Adrenal gland (tissue), 9 donors: ENCODE measurements at regions not wholly inside any gene's neighbourhood (a gene's known extent, or its start where the extent isn't known, plus 50 kb on each side); places are given as distances from the start of the nearest gene placed in this dataset.

Experiments used
- DNase-seq, 7 donors: peaks; one replicate each; pipeline ENCODE4 v3.0.0-alpha.2; 2019 to 2020
- H3K27ac ChIP-seq, 5 donors: fragments of 200-600 bp; sonication (generic) in 4 of 5; 1 replicate in 3 of 5; 2 replicates in 2 of 5; pipeline versions ENCODE4 v1.5.1 to v1.8.0; 2016 to 2020; ENCODE audit warnings: mild to moderate bottlenecking in 1 of 5
- H3K27me3 ChIP-seq: fragments of 200-600 bp; 2 replicates; pipeline ENCODE4 v1.8.0; 2021
- H3K36me3 ChIP-seq, 2 donors: fragments of 200-600 bp; replicated peaks in 1 of 2; 1 replicate in 1 of 2; 2 replicates in 1 of 2; pipeline versions ENCODE4 v1.5.1 to v1.8.0; 2018 to 2022
- H3K4me1 ChIP-seq, 2 donors: fragments of 200-600 bp; replicated peaks in 1 of 2; 1 replicate in 1 of 2; 2 replicates in 1 of 2; pipeline versions ENCODE4 v1.5.1 to v1.8.0; 2018 to 2021
- H3K4me3 ChIP-seq, 4 donors: fragments of 200-600 bp; sonication (generic) in 3 of 4; one replicate each; pipeline ENCODE4 v1.5.1; 2016 to 2018
- H3K9me3 ChIP-seq, 3 donors: fragments of 200-600 bp; sonication (generic) in 1 of 3; replicated peaks in 1 of 3; 1 replicate in 2 of 3; 2 replicates in 1 of 3; pipeline versions ENCODE4 v1.5.1 to v1.8.0; 2016 to 2021
- CTCF ChIP-seq, 6 experiments: fragments of 450-650 bp in 4 of 6; fragments of 200-600 bp in 2 of 6; sonication (generic) in 1 of 6; IDR thresholded peaks; 1 replicate in 5 of 6; 2 replicates in 1 of 6; pipeline versions ENCODE4 v1.5.1 to v1.8.0; 2016 to 2021; ENCODE audit warnings: antibody characterized with exemption in 6 of 6, mild to moderate bottlenecking in 2 of 6, moderate library complexity in 1 of 6
- POLR2A ChIP-seq, 2 donors: fragments of 450-650 bp; IDR thresholded peaks; one replicate each; pipeline ENCODE4 v1.6.1; 2017; ENCODE audit warnings: antibody characterized with exemption in 2 of 2, mild to moderate bottlenecking in 2 of 2, moderate library complexity in 1 of 2
- WGBS, 4 donors: extraction: QIAGEN DNeasy Blood & Tissue Kit in 2 of 4; methylation state at CpG; one replicate each; pipeline versions ENCODE4 v1.1.5 to v1.1.7; 2013 to 2017; 5-methylcytosine and 5-hydroxymethylcytosine counted together
- intact Hi-C, 2 donors: fragments of 100-400 bp; cut with DNase I; formaldehyde crosslinking; loops; one replicate each; pipeline versions ENCODE4 v1.14.1 to v1.15.0; 2022 to 2023
- donor health status: healthy with polysubstance abuse.
- donor health status: Bipolar disorder and iron deficiency.
- donor health status: DM: yes; HTN: yes; CAD: no.
- donor health status: DM: no; HTN: no; CAD: no.
- donor health status: DM: no; HTN: no; CAD: no.

DNA sequence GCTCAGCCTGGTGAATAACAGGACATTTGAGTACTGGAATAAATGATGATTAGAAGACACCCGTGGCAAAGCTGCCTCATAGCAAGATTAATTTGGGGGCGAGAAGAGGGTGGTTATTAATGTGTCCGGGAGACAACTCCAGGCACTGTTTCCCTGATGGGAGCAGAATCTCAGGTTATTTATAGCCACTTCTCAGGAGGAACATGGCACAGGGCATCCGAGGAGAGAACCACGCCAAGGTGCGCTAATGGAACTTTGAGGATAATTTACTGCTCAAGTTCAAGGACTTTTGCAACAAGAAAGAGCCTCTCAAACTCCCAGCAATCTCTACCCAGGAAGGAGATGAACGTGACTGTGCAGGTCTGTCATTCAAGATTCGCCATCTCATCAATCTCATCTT, 362.5 kb upstream of the ERCC4 start:
- no peaks in the 10 kb centered on the region for H3K36me3 ChIP-seq
- 34 to 38% (median 36%) methylated on average over 8 of the region's 8 CpGs for WGBS, 4 donors

DNA sequence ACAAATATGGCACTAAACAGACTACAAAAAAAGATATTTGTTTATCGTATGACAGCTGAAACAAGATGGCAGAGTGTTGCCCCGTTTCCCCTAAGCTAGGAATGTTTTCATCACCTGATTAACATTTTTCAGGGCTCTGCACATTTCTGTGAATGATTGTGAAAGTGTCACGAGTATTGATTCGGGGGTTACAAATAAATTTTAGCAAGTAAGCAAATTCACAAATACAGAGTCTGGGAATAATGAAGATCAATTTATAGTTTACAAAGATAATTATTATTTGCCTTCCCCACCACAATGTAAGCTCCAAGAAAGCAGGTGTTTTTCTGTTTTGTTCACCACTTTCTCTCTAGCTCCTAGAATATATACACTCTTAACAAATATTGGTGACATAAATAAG, 361.2 kb upstream of the ERCC4 start:
- H3K27me3 ChIP-seq: peaks cover 8% of the 10 kb centered on the region
- no peak for DNase-seq
- WGBS, 4 donors: 62 to 71% (median 68%) methylated on average over 4 of the region's 4 CpGs
- H3K4me1 ChIP-seq: no peaks in the 10 kb centered on the region
- H3K27ac ChIP-seq: no peak overlapping the region
- TF ChIP-seq CTCF (IDR thresholded peaks at IDR 0.05) (no peak), POLR2A (IDR thresholded peaks at IDR 0.05) (no peak)
- intact Hi-C loops: no loop called here
- H3K36me3 ChIP-seq: no peaks in the 10 kb centered on the region
- H3K4me3 ChIP-seq: no peak overlapping the region
- no peaks in the 10 kb centered on the region for H3K9me3 ChIP-seq

More for the DNA sequence above, 362.5 kb upstream of the ERCC4 start:
- Histone ChIP-seq H3K27me3 (peaks cover 8% of the 10 kb centered on the region), H3K9me3 (no peaks in the 10 kb centered on the region), H3K4me1 (no peaks in the 10 kb centered on the region), H3K27ac (no peak overlapping the region), H3K4me3 (no peak overlapping the region)
- intact Hi-C loops: no loop called here
- DNase-seq: no peak
- TF ChIP-seq POLR2A (IDR thresholded peaks at IDR 0.05) (no peak), CTCF (IDR thresholded peaks at IDR 0.05) (no peak)

GRCh38 chr16:13559624-13560023, 360.3 kb upstream of the ERCC4 start:
- intact Hi-C loops: no loop called here

DNA sequence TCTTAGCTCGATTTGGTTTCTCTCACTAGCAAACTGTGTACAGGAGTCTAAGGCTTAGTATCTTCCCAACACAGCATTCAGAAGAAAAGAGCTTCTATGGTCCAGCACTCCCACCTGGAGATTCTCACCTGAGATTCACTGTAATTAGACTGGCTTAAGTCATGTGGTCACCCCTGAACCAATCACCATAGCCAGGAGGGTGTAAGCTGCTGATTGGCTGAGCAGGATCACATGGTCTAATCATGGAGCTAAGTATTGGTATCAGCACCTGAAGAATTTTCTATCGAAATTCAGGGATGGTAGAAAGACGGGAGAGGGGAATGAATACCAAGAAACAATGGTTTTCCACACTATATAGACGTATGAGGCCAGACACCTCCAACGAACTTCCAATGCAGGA, 359.8 kb upstream of the ERCC4 start:
- 63 to 83% (median 73%) methylated on average over 5 of the region's 5 CpGs for WGBS, 4 donors
- H3K36me3 ChIP-seq: no peaks in the 10 kb centered on the region
- no peak overlapping the region for H3K27ac ChIP-seq
- H3K9me3 ChIP-seq: no peaks in the 10 kb centered on the region
- intact Hi-C loops: no loop called here
- no peak overlapping the region for H3K4me3 ChIP-seq
- TF ChIP-seq POLR2A (IDR thresholded peaks at IDR 0.05) (no peak), CTCF (IDR thresholded peaks at IDR 0.05) (no peak)
- no peak for DNase-seq
- no peaks in the 10 kb centered on the region for H3K27me3 ChIP-seq
- no peaks in the 10 kb centered on the region for H3K4me1 ChIP-seq

More at GRCh38 chr16:13559624-13560023, 360.3 kb upstream of the ERCC4 start:
- Histone ChIP-seq H3K4me1 (no peaks in the 10 kb centered on the region), H3K36me3 (no peaks in the 10 kb centered on the region), H3K27ac (no peak overlapping the region), H3K27me3 (peaks cover 5% of the 10 kb centered on the region), H3K9me3 (no peaks in the 10 kb centered on the region), H3K4me3 (no peak overlapping the region)
- TF ChIP-seq CTCF (IDR thresholded peaks at IDR 0.05): no peak
- no peak for TF ChIP-seq POLR2A (IDR thresholded peaks at IDR 0.05)
- 50 to 64% (median 60%) methylated on average over 1 of the region's 1 CpG for WGBS, 4 donors
- no peak for DNase-seq
